Stimulated activated CD4-positive, alpha-beta T cell treated with anti-CD3 and anti-CD28 coated beads, Interleukin-4, amount 100 ng/mL, for 48 hours (primary cell): ENCODE measurements at regions not wholly inside any gene's neighbourhood (a gene's known extent, or its start where the extent isn't known, plus 50 kb on each side); places are given as distances from the start of the nearest gene placed in this dataset.
"Not testable (repeated sequence)": the region's sequence is repeated elsewhere in the genome, so short reads cannot be mapped to it uniquely, and the experiment has no call there.

Experiments used
- DNase-seq, 2 donors: peaks; one replicate each; pipeline ENCODE4 v3.0.0-alpha.2; 2020; ENCODE audit warnings: low read depth in 2 of 2

DNA sequence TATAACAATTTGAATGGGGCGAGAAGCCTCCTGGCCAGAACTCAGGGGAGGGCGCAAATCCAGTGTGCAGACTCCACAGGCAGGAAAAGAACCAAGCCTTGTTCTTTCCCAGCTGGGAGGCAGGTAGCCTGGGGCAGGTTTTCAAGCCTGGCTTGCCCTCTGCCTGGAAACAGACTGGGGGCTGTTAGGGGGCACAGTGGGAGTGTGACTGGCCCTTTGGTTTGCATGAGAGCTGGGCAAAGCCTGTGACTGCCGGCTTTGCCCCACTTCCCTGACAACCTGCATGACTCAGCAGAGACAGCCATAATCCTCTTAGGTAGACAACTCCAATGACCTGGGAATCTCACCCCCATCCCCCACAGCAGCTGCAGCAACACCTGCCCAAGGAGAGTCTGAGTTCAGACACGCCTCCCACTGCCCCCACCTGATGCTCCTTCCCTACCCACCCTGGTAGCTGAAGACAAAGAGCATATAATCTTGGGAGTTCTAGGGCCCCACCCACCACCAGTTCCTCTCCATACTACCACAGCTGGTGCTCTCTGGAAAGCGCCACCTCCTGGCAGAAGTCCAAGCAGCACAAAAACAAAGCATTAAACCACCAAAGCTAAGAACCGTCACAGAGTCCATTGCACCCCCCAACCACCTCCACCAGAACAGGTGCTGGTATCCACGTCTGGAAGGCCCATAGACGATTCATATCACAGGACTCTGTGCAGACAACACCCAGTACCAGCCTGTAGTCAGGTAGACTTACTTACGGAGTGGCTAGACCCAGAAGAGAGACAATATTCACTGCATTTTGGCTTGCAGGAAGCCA is 402.5 kb downstream of the STK39 start:
- no peak for DNase-seq

DNA sequence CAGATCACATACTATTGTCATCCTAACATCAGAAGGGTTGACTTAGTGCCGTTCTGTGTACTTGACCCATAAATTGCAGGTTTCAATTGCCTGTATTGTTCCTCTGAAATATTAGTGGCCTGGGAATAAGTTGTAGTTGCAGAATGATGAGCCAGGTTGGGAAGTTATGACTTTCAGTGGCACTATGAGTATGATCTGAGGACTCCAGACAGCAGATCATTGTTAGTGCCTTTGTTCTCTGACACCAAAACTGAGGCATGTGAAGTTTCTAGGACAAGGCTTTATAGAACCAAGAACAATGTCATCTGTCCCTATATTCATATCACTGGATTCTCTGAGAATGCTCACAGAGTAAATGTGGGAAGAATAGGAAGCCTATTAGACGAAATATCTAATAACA is 403.7 kb downstream of the STK39 start:
- no peak for DNase-seq

DNA sequence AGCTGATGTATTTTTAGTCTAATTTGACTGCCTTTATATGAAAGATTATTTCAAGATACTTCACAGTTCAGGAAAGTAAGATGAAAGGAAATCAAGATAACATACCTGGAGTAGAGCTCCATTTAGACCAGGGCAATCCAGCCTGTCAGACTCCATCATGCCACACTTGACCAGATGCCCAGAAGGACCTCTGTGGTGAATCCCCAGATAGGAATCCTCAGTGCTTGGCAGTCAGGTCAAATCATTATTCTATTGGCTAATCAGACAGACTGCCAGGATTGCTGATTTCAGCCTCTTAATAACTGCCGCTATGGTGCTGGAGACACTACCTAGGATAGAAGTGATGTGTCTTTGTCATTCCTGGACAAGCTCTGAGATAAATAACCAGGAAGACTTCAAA is 404.2 kb downstream of the STK39 start:
- no peak for DNase-seq

DNA sequence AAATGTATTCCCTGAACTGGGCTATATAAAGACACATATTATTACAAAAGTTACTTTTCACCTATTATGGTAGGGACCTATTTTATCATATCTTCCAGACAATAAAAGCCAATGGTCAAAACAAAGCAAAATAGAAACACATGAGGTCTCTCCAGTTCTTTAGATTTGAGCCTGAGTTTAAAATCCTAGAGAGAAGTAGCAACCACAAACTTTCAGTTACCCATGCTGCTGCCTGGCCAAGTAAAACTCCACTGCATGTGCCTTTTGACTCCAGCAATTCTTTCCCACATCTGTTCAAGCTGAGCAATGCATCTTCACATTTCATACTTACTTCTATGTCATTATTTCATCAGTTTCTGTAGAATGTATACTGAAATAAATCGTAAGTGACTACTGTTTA is 405.3 kb downstream of the STK39 start:
- DNase-seq, result no peak

DNA sequence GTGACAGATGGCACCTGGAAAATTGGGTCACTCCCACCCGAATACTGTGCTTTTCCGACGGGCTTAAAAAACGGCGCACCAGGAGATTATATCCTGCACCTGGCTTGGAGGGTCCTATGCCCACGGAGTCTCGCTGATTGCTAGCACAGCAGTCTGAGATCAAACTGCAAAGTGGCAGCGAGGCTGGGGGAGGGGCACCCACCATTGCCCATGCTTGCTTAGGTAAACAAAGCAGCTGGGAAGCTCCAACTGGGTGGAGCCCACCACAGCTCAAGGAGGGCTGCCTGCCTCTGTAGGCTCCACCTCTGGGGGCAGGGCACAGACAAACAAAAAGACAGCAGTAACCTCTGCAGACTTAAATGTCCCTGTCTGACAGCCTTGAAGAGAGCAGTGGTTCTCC is 412.1 kb downstream of the STK39 start:
- DNase-seq, result not testable (repeated sequence)

DNA sequence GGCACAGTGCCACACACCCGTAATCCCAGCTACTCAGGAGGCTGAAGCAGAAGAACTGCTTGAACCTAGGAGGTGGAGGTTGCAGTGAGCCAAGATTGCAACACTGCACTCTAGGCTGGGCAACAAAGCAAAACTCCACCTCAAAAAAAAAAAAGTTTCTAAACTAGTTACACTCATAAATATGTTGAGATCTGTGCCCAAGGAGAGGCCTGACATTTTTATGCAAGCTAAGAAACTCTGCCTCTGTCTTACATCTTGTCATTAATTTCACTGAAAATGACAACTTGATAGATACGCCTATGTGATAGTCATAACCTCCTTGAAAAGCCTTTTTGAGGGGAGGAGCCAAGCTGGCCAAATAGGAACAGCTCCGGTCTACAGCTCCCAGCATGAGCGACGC is 412.7 kb downstream of the STK39 start:
- DNase-seq, result no peak

DNA sequence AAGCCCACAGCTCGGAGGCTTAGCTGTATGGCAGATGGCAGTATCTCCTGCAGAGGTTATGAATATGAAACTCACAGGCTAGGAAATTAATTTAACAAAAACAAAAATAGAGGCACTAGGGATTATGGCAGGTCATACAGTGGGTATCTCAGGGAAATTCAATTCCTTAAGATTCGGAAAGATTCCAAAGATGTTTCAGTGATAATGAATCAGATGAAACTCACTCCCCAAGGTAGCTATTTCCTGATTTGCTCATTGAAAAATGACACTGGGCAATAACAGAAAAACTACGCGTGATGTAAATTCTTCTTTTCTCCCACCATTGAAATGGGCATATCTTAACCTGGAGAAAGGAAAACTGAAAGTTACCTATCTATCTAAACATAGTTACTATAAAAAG is 414.1 kb downstream of the STK39 start:
- DNase-seq, result no peak

DNA sequence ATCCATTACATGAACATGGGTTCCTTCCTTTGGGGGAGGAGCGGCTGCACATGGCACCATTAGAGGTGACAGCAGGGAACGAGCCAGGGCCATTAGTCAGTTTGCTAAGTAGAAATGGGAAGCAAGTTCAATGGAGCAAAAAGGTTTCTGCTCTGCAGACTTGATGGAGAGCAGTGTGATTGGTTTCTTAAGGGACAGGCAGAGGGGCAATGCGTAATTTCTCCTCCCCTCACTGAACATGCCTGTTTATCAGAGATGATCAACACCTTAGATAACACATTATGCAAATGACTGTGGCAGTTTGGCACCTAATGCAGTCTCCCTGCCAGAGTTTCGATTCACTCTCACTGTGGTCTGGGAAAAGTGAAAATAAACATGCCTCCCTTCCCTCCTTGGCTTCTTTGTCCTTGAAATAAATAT is 414.5 kb downstream of the STK39 start:
- no peak for DNase-seq

DNA sequence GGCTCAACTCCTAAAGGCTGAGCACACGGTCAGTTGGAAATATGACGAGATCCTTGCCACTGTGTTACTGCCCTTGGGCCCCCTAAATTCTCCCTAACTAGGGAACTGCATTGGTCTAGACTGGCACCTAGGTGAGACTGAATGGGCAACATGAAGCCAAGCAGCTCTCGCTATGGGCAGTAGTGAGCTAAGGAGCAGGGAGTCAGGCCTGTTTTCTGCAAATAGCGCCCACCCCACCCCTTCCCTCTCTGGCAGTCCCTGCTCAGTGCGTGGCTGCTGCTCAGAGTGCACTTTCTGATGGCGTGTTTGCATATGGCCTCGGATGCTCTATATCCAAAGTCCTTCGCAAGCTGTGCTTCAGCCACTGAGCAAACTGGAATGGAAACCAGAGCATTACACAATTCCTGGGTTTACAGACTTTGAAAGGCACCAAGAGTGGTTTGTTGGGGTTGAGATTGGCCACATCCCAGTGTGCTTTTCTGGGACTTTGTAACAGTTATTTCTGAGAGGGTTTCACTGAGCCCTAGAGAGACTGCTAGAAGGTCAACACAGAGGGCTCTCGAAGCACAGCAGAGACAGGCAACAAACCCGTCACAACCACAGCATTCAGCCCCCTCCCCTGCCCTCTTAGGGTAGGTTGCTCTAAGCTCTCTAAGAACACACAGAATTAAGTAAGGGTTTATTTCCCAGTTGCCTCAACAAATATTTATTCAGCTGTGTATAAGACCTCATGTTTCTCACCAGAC is 419.9 kb downstream of the STK39 start:
- no peak for DNase-seq

DNA sequence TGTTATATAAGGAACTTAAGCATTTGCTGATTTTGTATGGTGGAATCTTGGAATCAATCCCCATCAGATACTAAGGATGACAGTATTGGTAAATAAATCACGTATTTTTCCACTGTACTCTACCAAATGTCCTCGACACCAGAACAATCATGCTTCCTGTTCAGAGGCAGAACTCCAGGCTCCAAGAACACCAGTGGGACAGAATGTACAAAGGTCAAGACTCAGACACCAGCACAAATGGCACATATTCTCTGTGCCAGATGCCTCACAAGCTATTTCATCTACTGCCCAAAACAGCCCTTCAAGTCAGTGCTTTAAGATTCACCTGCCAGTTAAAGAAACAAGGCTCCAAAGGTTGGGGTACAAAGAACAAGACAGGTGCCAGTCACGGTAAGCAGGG is 420.5 kb downstream of the STK39 start:
- no peak for DNase-seq

DNA sequence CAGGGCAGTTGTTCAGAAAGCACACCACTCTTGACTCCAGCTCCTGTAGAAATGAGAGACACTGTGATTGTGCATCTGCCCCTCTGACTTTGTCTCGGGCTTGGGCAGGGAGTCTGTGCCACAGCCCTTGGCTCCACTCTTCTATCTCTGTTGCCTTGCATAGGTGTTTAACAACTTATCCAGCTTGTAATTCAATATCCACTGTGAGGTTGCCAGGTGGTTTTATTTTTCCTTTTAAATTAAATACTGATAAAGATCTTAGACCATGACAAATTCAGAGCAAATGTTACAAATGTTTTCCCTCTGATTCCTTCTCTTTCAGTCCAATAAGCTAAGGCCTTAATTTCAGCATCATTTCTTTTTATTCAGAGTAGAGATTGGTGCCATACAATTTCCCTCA is 421.7 kb downstream of the STK39 start:
- no peak for DNase-seq

DNA sequence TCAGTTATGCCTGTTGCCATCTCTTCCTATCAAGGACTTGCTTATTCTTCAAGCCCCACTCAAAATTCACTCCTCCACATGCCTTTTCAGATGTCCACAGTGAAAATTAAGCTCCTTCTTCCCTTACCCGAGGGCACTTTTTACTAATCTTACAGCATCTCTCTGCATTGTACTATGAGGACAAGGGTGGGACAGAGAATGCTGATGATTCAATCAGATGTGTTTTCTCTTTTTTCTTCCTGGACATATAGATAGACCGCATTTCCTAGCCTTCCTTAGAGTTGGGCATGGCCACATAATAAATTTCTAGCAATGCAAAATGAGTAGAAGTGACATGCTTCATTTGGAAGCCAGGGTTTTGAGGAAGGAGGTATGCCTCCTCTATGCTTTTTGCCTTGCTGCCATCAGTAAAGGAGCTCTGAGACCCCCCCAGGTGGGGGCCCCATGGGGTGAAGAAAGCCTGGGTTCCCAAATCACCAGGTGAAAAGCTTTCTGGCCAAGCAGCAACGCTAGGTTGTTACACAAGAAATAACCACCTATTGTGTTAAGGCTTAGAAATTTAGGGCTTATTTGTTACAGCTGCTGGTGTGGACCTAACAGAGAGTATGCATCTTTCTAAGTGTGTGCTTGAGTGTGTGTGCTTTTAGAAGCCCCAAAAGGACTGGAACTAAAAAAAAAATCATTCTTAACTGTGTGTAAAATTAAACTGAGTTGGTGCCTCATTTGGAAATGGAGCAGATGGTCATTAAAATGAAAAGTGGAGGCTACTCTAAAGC is 424.5 kb downstream of the STK39 start:
- no peak for DNase-seq

DNA sequence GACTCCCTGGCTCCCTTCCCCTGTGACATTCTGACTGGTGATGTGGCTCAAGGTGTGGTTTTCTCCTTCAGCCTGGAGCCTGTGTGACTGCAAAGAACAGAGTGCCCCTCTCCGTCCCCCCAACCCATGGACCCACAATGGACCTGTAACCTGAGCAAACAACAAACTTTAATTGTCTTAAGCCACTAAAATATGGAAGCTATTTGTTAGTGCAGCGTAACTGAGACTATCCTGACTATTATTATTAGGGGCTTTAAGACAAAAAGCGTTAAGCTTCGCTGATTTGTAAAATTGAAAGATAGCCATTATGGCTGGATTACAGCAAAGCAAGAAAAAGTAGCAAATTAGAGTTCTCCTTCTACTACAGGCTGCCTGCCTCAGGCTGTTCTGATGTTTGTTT is 426.9 kb downstream of the STK39 start:
- DNase-seq, result no peak

DNA sequence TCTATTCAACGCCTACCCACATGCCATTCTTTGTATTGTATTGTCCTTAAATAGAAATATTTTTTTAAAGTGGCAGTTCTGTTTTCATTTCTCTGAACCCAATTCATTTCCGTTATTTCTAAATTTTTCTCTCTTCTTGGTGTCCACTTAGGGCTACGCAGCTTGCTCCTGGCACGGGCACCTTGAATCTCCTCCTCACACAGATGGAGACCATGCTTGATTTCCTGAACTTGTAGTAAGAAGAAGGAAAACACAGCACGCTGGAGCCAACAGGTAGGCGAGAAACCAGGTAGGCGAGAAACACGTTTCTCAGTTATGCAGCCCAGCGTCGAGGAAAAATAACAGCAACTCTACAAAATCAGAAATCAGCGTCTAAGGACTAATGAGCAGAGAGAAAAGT is 428.9 kb downstream of the STK39 start:
- no peak for DNase-seq

DNA sequence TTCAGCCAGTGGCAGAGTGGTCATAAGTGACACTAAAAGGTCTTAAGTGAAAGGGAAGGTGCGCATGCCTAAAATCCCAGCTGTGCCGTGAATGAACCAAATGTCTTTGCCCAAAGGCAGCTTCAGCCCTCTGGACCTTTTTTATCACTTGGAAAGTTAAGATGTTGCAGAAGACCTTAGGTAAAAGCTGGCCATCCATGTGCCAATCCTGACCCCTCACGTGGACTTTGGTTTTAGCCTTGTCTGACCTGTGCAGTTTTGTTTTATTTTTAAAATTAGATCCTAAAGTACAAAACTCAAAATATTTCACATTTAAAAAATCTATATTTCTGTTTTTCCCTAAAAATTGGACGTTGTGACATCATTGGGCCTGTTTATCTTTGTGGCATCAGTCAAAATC is 429.5 kb downstream of the STK39 start:
- DNase-seq, result no peak

DNA sequence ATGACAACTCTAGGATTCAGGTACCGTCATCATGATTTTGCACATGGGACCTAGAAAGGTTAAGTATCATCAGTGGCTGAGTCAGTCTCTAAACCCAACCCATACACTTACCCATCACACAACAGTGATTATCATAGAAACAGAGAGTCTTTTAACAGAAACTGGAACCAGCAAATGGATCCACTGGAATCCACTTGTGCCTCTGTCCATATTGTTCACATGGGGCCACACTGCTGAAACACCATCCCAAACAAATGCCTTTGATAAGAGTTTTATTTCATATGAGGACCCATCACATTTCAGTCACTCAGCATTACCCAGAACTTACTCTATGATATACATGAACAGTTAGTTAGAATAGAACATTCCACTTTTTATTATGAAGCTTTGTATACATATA is 430.0 kb downstream of the STK39 start:
- DNase-seq, result no peak

DNA sequence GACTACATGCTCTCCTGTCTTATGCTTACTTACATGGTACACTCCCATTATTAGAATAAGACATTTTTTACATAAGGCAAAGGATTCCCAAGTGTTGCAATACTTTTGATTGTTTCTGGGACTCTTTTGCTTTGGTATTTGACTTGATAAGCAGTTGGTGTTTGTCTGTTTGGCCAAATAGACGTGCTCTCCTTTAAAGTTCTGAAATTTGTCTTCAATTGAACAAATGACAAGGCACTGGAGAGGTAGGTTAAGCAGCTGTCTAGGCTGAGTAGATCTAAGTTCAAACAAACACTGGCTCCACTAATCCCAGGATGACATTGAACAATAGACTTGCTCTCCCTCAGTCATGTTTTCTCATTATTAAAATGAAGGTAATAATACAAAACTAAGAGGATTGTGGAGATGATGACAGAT is 430.5 kb downstream of the STK39 start:
- no peak for DNase-seq

DNA sequence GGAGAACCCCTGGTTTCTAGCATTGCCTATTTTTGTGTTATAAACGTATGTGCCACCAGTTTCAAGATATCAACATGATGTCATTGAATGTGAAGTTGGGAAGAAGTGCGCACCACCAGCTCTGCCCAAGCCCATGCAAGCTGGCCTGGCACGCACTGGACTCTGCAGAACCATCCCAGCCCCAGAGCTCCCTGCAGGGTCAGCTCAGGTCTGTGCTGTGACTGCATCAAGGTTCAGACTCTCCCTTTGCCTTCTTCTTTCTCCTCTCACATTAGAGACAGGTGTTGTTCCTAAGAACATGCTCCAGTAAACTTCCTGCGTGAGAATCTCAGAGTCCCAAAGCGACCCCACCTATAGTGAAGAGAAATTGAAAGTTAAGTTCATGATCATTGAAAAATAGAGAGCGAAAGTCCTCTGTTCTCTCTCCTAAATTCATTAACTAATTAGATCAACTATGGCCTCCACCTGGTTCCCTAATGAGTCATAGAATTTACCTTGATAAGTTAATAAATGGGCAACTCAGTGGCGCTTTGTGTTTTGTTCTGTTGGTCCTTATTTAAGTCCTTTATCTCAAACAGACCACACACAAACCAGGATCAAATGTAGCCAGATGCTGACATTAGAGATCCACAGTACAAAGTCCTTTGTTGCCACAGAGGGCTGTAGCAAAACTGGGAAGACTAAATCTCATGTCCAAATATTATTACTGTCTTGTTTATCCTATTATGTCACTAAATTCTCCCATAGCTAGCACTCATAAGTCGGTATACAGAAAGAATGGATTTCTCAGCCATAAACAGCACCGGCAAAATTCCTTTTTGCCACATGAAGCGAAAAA is 432.3 kb downstream of the STK39 start:
- no peak for DNase-seq

DNA sequence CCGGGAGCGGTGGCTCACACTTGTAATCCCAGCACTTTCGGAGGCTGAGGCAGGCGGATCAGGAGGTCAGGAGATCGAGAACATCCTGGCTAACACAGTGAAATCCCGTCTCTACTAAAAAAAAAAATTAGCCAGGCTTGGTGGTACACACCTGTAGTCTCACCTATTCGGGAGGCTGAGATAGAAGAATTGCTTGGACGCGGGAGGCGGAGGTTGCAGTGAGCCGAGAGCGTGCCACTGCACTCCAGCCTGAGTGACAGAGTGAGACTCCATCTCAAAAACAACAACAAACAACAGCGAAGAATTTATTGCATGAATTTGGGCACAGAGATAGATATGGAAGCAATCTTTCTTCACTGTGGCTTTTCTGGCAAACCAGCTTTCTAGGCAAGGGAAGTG is 432.9 kb downstream of the STK39 start:
- not testable (repeated sequence) for DNase-seq

DNA sequence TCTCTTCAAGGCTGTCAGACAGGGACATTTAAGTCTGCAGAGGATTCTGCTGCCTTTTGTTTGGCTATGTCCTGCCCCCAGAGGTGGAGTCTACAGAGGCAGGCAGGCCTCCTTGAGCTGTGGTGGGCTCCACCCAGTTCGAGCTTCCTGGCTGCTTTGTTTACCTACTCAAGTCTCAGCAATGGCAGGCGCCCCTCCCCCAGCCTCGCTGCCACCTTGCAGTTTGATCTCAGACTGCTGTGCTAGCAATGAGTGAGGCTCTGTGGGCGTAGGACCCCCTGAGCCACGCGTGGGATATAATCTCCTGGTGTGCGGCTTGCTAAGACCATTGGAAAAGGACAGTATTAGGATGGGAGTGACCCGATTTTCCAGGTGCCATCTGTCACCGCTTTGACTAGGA is 437.6 kb downstream of the STK39 start:
- DNase-seq, result not testable (repeated sequence)

DNA sequence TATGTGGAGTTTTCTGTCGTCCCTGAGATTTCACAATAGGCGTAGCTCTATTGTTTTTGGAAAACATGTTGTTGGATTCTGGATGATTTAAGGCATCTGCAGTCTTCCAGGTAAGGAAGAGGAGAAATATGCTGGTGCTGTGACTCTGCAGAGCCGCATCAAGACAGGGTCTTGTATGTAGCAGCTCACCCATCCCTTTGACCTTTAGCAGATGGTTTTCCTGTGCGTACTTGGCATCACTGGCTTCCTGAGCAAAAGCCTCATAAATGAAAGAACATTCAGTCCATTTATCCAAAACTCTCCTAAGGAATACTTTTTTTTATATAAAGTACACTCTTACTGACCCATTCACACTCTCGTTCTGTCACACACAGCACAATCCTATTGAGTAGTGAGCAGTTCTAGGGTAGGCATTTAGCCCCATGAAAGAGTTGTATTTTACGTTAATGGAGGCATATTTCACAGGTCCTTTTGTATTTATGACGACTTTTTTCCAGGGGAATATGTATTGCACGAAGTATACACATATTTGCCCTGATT is 443.9 kb downstream of the STK39 start:
- no peak for DNase-seq
